NT2/D1 (cell line): ENCODE measurements at regions not wholly inside any gene's neighbourhood (a gene's known extent, or its start where the extent isn't known, plus 50 kb on each side); places are given as distances from the start of the nearest gene placed in this dataset.

Experiments used
- SUZ12 ChIP-seq: IDR thresholded peaks from 2 replicates; pipeline ENCODE4 v1.6.1; 2011; ENCODE audit not compliant: insufficient read length, insufficient read depth; ENCODE audit errors: extremely low read depth
- YY1 ChIP-seq: IDR thresholded peaks from 2 replicates; pipeline ENCODE4 v1.6.1; 2011; ENCODE audit not compliant: insufficient read length, insufficient read depth
- ZNF274 ChIP-seq: IDR thresholded peaks from 2 replicates; pipeline ENCODE4 v1.6.1; 2011; ENCODE audit warnings: mild to moderate bottlenecking, low read depth, low read length

DNA sequence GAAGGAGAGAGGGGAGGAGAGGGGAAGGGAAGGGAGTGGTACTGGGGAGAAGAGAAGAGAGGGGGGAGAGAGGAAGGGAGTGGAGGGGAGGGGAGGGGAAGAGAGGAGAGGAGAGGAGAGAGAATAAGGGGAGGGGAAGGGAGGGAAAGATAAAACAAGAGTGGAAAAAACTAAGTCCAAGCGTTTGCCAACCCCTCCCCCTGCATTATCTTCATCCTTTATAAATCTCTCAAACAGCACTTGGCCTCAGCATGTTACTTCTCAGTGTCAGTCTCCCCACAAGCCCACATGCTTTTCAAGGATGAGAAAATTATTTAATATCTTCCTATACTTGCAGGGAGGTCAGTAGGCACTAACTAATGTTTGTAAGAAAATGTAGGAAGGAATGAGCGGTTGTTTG is 204.5 kb downstream of the LSM5 start:
- TF ChIP-seq SUZ12 (no peak), ZNF274 (no peak), YY1 (no peak)
